ENCODE measurements at regions not wholly inside any gene's neighbourhood (a gene's known extent, or its start where the extent isn't known, plus 50 kb on each side); places are given as distances from the start of the nearest gene placed in this dataset.

DNA sequence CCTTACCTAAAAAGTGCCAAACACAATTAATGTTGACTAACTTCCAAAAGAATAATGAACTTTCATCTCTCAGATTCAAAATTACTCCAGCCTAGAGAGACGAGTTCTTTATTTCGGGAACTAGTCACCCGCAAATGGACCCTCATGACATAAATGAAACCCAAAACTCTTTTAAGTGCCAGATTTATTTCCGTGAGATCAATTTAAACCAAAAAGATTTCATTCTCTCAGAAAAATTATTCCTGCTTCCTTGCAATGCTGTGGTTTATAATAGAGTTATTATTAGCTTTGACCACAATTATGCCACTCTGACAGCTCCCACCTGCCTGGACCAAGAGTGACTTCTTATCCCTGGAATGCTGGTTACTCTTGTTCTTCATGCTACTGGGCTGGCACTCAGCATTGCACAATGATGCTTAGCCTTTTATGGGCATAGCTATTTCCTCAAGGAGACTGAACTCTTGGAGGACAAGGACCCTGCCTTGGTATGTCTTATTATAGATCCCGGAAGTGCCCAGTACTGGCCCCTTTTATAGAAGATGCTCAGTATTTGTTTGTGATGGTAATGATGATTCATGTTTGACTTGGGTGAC lies 183.5 kb downstream of the SNX18 start:
- TF ChIP-seq, protein P1, sequence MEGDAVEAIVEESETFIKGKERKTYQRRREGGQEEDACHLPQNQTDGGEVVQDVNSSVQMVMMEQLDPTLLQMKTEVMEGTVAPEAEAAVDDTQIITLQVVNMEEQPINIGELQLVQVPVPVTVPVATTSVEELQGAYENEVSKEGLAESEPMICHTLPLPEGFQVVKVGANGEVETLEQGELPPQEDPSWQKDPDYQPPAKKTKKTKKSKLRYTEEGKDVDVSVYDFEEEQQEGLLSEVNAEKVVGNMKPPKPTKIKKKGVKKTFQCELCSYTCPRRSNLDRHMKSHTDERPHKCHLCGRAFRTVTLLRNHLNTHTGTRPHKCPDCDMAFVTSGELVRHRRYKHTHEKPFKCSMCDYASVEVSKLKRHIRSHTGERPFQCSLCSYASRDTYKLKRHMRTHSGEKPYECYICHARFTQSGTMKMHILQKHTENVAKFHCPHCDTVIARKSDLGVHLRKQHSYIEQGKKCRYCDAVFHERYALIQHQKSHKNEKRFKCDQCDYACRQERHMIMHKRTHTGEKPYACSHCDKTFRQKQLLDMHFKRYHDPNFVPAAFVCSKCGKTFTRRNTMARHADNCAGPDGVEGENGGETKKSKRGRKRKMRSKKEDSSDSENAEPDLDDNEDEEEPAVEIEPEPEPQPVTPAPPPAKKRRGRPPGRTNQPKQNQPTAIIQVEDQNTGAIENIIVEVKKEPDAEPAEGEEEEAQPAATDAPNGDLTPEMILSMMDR (IDR thresholded peaks at IDR 0.05), result no peak
- no peak for TF ChIP-seq POLR2A (IDR thresholded peaks at IDR 0.05)

Measured in right lobe of liver (tissue), 4 donors.